ENCODE measurements at regions not wholly inside any gene's neighbourhood (a gene's known extent, or its start where the extent isn't known, plus 50 kb on each side); places are given as distances from the start of the nearest gene placed in this dataset.

DNA sequence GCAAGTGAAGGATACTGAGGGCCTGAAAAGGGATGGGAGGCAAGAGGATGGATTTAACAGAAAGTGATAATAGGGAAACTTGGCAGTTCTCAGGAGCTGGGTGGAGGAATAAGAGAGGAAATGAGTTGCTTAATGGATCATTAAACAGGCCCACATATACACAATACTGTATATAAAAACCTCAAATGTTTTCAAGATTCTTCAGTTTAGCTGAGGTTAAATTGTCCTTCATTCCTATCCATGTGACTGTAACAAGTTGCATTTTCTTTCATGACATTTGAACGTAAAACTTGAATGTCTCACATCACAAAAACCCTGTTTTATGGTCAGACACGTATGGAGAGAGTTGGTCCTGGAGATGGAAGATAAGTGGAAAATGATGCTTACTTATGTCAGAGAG, 76.5 kb upstream of the PLAC8 start:
- Histone ChIP-seq H3K27ac (ENCODE audit: control insufficient read depth, insufficient read depth, low read length) (no peak overlapping the region), H3K4me1 (ENCODE audit: control insufficient read depth, extremely low read depth, insufficient read depth, low read length) (no peaks in the 10 kb centered on the region), H3K36me3 (ENCODE audit: control insufficient read depth in 2 of 2, extremely low read depth in 1 of 2, insufficient read depth in 2 of 2, low read length in 2 of 2) (no peaks in the 10 kb centered on the region), H3K4me2 (ENCODE audit: control insufficient read depth, extremely low read depth, insufficient read depth, low read depth, low read length) (no peak overlapping the region), H3K9ac (ENCODE audit: control insufficient read depth, extremely low read depth, insufficient read depth, low read length) (no peak overlapping the region), H3K27me3 (ENCODE audit: control insufficient read depth, extremely low read depth, insufficient read depth, low read length) (no peaks in the 10 kb centered on the region), H3K9me1 (ENCODE audit: control insufficient read depth, extremely low read depth, insufficient read depth, low read length) (no peaks in the 10 kb centered on the region), H3K79me2 (ENCODE audit: control insufficient read depth, insufficient read depth, low read length) (no peaks in the 10 kb centered on the region), H3K4me3 (ENCODE audit: control insufficient read depth in 2 of 3, extremely low read depth in 1 of 3, insufficient read depth in 2 of 3, low read depth in 1 of 3, low read length in 3 of 3) (no peak overlapping the region), H2AFZ (ENCODE audit: control insufficient read depth, low read length) (no peak overlapping the region), H4K20me1 (ENCODE audit: control insufficient read depth, extremely low read depth, insufficient read depth, low read length) (no peaks in the 10 kb centered on the region), H3K9me3 (ENCODE audit: control insufficient read depth, low read depth, low read length) (no peaks in the 10 kb centered on the region)
- dilution Hi-C loops (cut with MboI; ENCODE audit: extremely low pct_ligation_motif_present, low sequenced_read_pairs) = no loop called here
- no peak for TF ChIP-seq EZH2 (IDR thresholded peaks at IDR 0.05; ENCODE audit: low read length)
- TF ChIP-seq, protein P1, sequence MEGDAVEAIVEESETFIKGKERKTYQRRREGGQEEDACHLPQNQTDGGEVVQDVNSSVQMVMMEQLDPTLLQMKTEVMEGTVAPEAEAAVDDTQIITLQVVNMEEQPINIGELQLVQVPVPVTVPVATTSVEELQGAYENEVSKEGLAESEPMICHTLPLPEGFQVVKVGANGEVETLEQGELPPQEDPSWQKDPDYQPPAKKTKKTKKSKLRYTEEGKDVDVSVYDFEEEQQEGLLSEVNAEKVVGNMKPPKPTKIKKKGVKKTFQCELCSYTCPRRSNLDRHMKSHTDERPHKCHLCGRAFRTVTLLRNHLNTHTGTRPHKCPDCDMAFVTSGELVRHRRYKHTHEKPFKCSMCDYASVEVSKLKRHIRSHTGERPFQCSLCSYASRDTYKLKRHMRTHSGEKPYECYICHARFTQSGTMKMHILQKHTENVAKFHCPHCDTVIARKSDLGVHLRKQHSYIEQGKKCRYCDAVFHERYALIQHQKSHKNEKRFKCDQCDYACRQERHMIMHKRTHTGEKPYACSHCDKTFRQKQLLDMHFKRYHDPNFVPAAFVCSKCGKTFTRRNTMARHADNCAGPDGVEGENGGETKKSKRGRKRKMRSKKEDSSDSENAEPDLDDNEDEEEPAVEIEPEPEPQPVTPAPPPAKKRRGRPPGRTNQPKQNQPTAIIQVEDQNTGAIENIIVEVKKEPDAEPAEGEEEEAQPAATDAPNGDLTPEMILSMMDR (optimal IDR thresholded peaks at IDR 0.05 in 1 of 3, IDR thresholded peaks at IDR 0.05 in 1 of 3, conservative IDR thresholded peaks at IDR 0.05 in 1 of 3; ENCODE audit: extremely low read depth in 1 of 3, insufficient read depth in 2 of 3, low read length in 3 of 3) = no peak
- DNase-seq (ENCODE audit: low read depth, low spot score) (no peak), FAIRE-seq (no peak)

DNA sequence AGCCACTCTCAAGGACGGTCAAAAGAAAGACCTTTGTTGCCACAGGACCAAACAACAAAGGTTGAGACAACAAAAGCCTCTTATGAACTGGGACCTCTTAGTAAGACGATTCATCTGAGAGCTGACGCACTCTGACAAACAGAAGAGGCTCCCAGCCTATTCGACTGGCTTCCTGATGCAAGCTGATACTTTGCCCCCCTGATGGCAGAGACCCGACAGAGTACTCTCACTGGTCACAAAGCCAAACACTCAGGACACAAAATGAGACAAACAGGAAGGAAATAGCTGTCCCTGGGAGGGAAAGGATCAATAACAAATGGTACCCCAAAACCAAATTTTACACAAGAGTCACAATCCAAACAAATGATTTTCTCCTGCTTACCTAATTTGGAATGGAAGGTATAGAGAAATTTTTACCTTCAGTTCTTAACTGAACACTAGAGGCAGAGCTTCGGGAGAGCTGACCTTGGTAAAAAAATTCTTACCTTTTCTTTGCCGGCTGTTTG, 75.2 kb upstream of the PLAC8 start:
- TF ChIP-seq, protein P1 (optimal IDR thresholded peaks at IDR 0.05 in 1 of 3, IDR thresholded peaks at IDR 0.05 in 1 of 3, conservative IDR thresholded peaks at IDR 0.05 in 1 of 3; ENCODE audit: extremely low read depth in 1 of 3, insufficient read depth in 2 of 3, low read length in 3 of 3) = no peak
- no peak for TF ChIP-seq EZH2 (IDR thresholded peaks at IDR 0.05; ENCODE audit: low read length)
- DNase-seq (ENCODE audit: low read depth, low spot score) = no peak
- Histone ChIP-seq H3K4me1 (ENCODE audit: control insufficient read depth, extremely low read depth, insufficient read depth, low read length) (no peaks in the 10 kb centered on the region), H3K79me2 (ENCODE audit: control insufficient read depth, insufficient read depth, low read length) (no peaks in the 10 kb centered on the region), H3K27me3 (ENCODE audit: control insufficient read depth, extremely low read depth, insufficient read depth, low read length) (no peaks in the 10 kb centered on the region), H2AFZ (ENCODE audit: control insufficient read depth, low read length) (no peak overlapping the region), H3K36me3 (ENCODE audit: control insufficient read depth in 2 of 2, extremely low read depth in 1 of 2, insufficient read depth in 2 of 2, low read length in 2 of 2) (no peaks in the 10 kb centered on the region), H3K27ac (ENCODE audit: control insufficient read depth, insufficient read depth, low read length) (no peak overlapping the region), H3K9ac (ENCODE audit: control insufficient read depth, extremely low read depth, insufficient read depth, low read length) (no peak overlapping the region), H3K4me2 (ENCODE audit: control insufficient read depth, extremely low read depth, insufficient read depth, low read depth, low read length) (no peak overlapping the region), H3K4me3 (ENCODE audit: control insufficient read depth in 2 of 3, extremely low read depth in 1 of 3, insufficient read depth in 2 of 3, low read depth in 1 of 3, low read length in 3 of 3) (no peak overlapping the region), H4K20me1 (ENCODE audit: control insufficient read depth, extremely low read depth, insufficient read depth, low read length) (no peaks in the 10 kb centered on the region), H3K9me1 (ENCODE audit: control insufficient read depth, extremely low read depth, insufficient read depth, low read length) (no peaks in the 10 kb centered on the region), H3K9me3 (ENCODE audit: control insufficient read depth, low read depth, low read length) (no peaks in the 10 kb centered on the region)
- FAIRE-seq = peak; percentile 36
- dilution Hi-C loops (cut with MboI; ENCODE audit: extremely low pct_ligation_motif_present, low sequenced_read_pairs) = no loop called here

Data from keratinocyte (primary cell).